CD4-positive, alpha-beta memory T cell (primary cell): ENCODE measurements at regions not wholly inside any gene's neighbourhood (a gene's known extent, or its start where the extent isn't known, plus 50 kb on each side); places are given as distances from the start of the nearest gene placed in this dataset.

Source experiments
- CTCF ChIA-PET: fragments of 350-600 bp; sonication (Branson Sonifier 250); formaldehyde crosslinking; loops from one replicate; lab custom pipeline; 2021; ENCODE audit warnings: inconsistent platforms; ENCODE audit not compliant: partially characterized antibody; lab: Charles Lee
- POLR2A ChIA-PET: fragments of 350-600 bp; sonication (Branson Sonifier 250); formaldehyde crosslinking; loops from one replicate; lab custom pipeline; 2021; ENCODE audit not compliant: partially characterized antibody; lab: Charles Lee
- DNase-seq, 5 donors: peaks; one replicate each; pipeline versions ENCODE4 v3.0.0 to v3.0.0-alpha.2; 2020 to 2022; ENCODE audit warnings: mixed read lengths in 1 of 5
- H3K27ac ChIP-seq: one replicate; pipeline ENCODE4 v1.7.0; 2013; ENCODE audit warnings: low read depth, low read length
- H3K27me3 ChIP-seq: 2 replicates; pipeline ENCODE4 v1.7.0; 2013; ENCODE audit warnings: mild to moderate bottlenecking, low read length, moderate library complexity; ENCODE audit not compliant: insufficient read depth
- H3K36me3 ChIP-seq: 2 replicates; pipeline ENCODE4 v1.7.0; 2013; ENCODE audit warnings: mild to moderate bottlenecking, low read length, moderate library complexity; ENCODE audit not compliant: insufficient read depth
- H3K4me1 ChIP-seq: 2 replicates; pipeline ENCODE4 v1.7.0; 2013; ENCODE audit warnings: mild to moderate bottlenecking, low read length, moderate library complexity; ENCODE audit not compliant: insufficient read depth
- H3K4me3 ChIP-seq, 2 donors: one replicate each; pipeline ENCODE4 v1.7.0; 2013; ENCODE audit warnings: low read length in 2 of 2, mild to moderate bottlenecking in 1 of 2
- H3K9me3 ChIP-seq, 2 donors: one replicate each; pipeline ENCODE4 v1.7.0; 2013; ENCODE audit warnings: low read length in 2 of 2, control low read depth in 1 of 2; ENCODE audit not compliant: control insufficient read depth in 1 of 2
- H3K27ac Mint-ChIP-seq, 7 donors: one replicate each; pipeline ENCODE4 v1.8.0; 2020 to 2021; ENCODE audit warnings: mixed read lengths in 7 of 7, mild to moderate bottlenecking in 6 of 7, inconsistent platforms in 3 of 7, moderate library complexity in 3 of 7
- H3K27me3 Mint-ChIP-seq, 2 donors: one replicate each; pipeline ENCODE4 v1.8.0; 2020 to 2021; ENCODE audit warnings: mixed read lengths in 2 of 2
- H3K36me3 Mint-ChIP-seq, 2 donors: one replicate each; pipeline ENCODE4 v1.8.0; 2020 to 2021; ENCODE audit warnings: mixed read lengths in 2 of 2, inconsistent platforms in 1 of 2, mild to moderate bottlenecking in 1 of 2
- H3K4me1 Mint-ChIP-seq, 4 donors: one replicate each; pipeline ENCODE4 v1.8.0; 2020 to 2021; ENCODE audit warnings: mixed read lengths in 4 of 4, mild to moderate bottlenecking in 1 of 4
- H3K4me3 Mint-ChIP-seq, 8 donors: one replicate each; pipeline ENCODE4 v1.8.0; 2020 to 2021; ENCODE audit warnings: mixed read lengths in 8 of 8, mild to moderate bottlenecking in 7 of 8, moderate library complexity in 6 of 8, inconsistent platforms in 3 of 8
- H3K9me3 Mint-ChIP-seq, 8 donors: one replicate each; pipeline ENCODE4 v1.8.0; 2020 to 2021; ENCODE audit warnings: mixed read lengths in 8 of 8, mild to moderate bottlenecking in 5 of 8, inconsistent platforms in 3 of 8, moderate library complexity in 1 of 8
- intact Hi-C: fragments of 100-400 bp; cut with micrococcal nuclease; formaldehyde crosslinking; loops from one replicate; pipeline ENCODE4 v1.15.1; 2023

- Histone ChIP-seq H3K9me3 (no peaks in the 10 kb centered on the region), H3K4me3 (no peak overlapping the region), H3K27ac (no peak overlapping the region), H3K36me3 (no peaks in the 10 kb centered on the region), H3K27me3 (no peaks in the 10 kb centered on the region), H3K4me1 (peaks cover 12% of the 10 kb centered on the region)
- intact Hi-C loops = no loop called here
- ChIA-PET POLR2A (no interaction called here), CTCF (no interaction called here)
- Mint-ChIP-seq H3K4me3 (no peak overlapping the region), H3K27me3 (peaks cover 1 to 4% of the 10 kb centered on the region in 2 donors), H3K36me3 (no peaks in the 10 kb centered on the region), H3K9me3 (no peaks in the 10 kb centered on the region), H3K27ac (no peak overlapping the region), H3K4me1 (peaks cover 3 to 14% (median 7%) of the 10 kb centered on the region in 4 donors)
- no peak for DNase-seq
These were observed 149.2 kb upstream of the LYZL2 start for GRCh38 chr10:30778769-30779168.

- no peaks in the 10 kb centered on the region for H3K36me3 ChIP-seq
- no peak overlapping the region for H3K27ac ChIP-seq
- DNase-seq = no peak
- Mint-ChIP-seq H3K9me3 (peaks cover 0 to 10% (median 6%) of the 10 kb centered on the region in 8 donors), H3K4me3 (no peak overlapping the region), H3K27me3 (peaks cover 1 to 4% of the 10 kb centered on the region in 2 donors), H3K27ac (no peak overlapping the region), H3K4me1 (no peaks in the 10 kb centered on the region), H3K36me3 (peaks cover 0 to 4% of the 10 kb centered on the region in 2 donors)
- H3K27me3 ChIP-seq = no peaks in the 10 kb centered on the region
- H3K4me1 ChIP-seq = no peaks in the 10 kb centered on the region
- POLR2A ChIA-PET = no interaction called here
- intact Hi-C loops = no loop called here
- CTCF ChIA-PET = interaction anchor here (1.1 to 1.6 kb wide), 2 partner anchors 24 to 994 kb away, joined by 3 to 4 read pairs; no protein-coding TSS in a partner anchor
- peaks cover 0 to 1% of the 10 kb centered on the region in 2 donors for H3K9me3 ChIP-seq
- H3K4me3 ChIP-seq = no peak overlapping the region
These were observed 146.4 kb upstream of the LYZL2 start for GRCh38 chr10:30775779-30776591.

- intact Hi-C loops = no loop called here
- Histone ChIP-seq H3K4me1 (no peaks in the 10 kb centered on the region), H3K4me3 (no peak overlapping the region), H3K27me3 (no peaks in the 10 kb centered on the region), H3K9me3 (peaks cover 0 to 12% of the 10 kb centered on the region in 2 donors), H3K27ac (no peak overlapping the region), H3K36me3 (no peaks in the 10 kb centered on the region)
- Mint-ChIP-seq H3K36me3 (peaks cover 0 to 4% of the 10 kb centered on the region in 2 donors), H3K27ac (no peak overlapping the region), H3K27me3 (peaks cover 1 to 4% of the 10 kb centered on the region in 2 donors), H3K9me3 (peaks cover 0 to 20% (median 13%) of the 10 kb centered on the region in 8 donors), H3K4me1 (no peaks in the 10 kb centered on the region), H3K4me3 (no peak overlapping the region)
- no peak for DNase-seq
- POLR2A ChIA-PET = no interaction called here
- CTCF ChIA-PET = no interaction called here
These were observed 144.7 kb upstream of the LYZL2 start for GRCh38 chr10:30774261-30774660.

GRCh38 chr10:30773501-30773900, 143.9 kb upstream of the LYZL2 start:
- Histone ChIP-seq H3K9me3 (peaks cover 0 to 12% of the 10 kb centered on the region in 2 donors), H3K27me3 (no peaks in the 10 kb centered on the region), H3K36me3 (no peaks in the 10 kb centered on the region), H3K4me3 (no peak overlapping the region), H3K4me1 (no peaks in the 10 kb centered on the region), H3K27ac (no peak overlapping the region)
- CTCF ChIA-PET = no interaction called here
- Mint-ChIP-seq H3K27ac (no peak overlapping the region), H3K9me3 (peaks cover 0 to 20% (median 14%) of the 10 kb centered on the region in 8 donors), H3K4me1 (no peaks in the 10 kb centered on the region), H3K27me3 (peaks cover 1 to 4% of the 10 kb centered on the region in 2 donors), H3K36me3 (peaks cover 0 to 4% of the 10 kb centered on the region in 2 donors), H3K4me3 (no peak overlapping the region)
- intact Hi-C loops = no loop called here
- no peak for DNase-seq
- POLR2A ChIA-PET = no interaction called here

- POLR2A ChIA-PET = no interaction called here
These were observed 141.3 kb upstream of the LYZL2 start for GRCh38 chr10:30770816-30771215.

GRCh38 chr10:30770229-30770628, 140.7 kb upstream of the LYZL2 start:
- H3K36me3 ChIP-seq = no peaks in the 10 kb centered on the region
- H3K4me3 ChIP-seq = no peak overlapping the region
- Mint-ChIP-seq H3K4me3 (no peak overlapping the region), H3K4me1 (no peaks in the 10 kb centered on the region), H3K9me3 (peaks cover 0 to 20% (median 15%) of the 10 kb centered on the region in 8 donors), H3K27ac (peak overlapping the region in 1 of 7 donors; percentile 69), H3K36me3 (peaks cover 0 to 4% of the 10 kb centered on the region in 2 donors), H3K27me3 (peaks cover 0 to 2% of the 10 kb centered on the region in 2 donors)
- intact Hi-C loops = no loop called here
- H3K9me3 ChIP-seq = peaks cover 0 to 12% of the 10 kb centered on the region in 2 donors
- H3K4me1 ChIP-seq = no peaks in the 10 kb centered on the region
- DNase-seq = no peak
- no peak overlapping the region for H3K27ac ChIP-seq
- CTCF ChIA-PET = interaction anchor here (2.3 kb wide), 1 partner anchor 18 kb away, joined by 8 read pairs; no protein-coding TSS in a partner anchor
- POLR2A ChIA-PET = no interaction called here
- no peaks in the 10 kb centered on the region for H3K27me3 ChIP-seq

More at GRCh38 chr10:30770816-30771215, 141.3 kb upstream of the LYZL2 start:
- Mint-ChIP-seq H3K27ac (no peak overlapping the region), H3K4me1 (no peaks in the 10 kb centered on the region), H3K4me3 (no peak overlapping the region), H3K27me3 (peaks cover 0 to 2% of the 10 kb centered on the region in 2 donors), H3K36me3 (peaks cover 0 to 4% of the 10 kb centered on the region in 2 donors), H3K9me3 (peaks cover 0 to 20% (median 15%) of the 10 kb centered on the region in 8 donors)
- Histone ChIP-seq H3K4me3 (no peak overlapping the region), H3K9me3 (peaks cover 0 to 12% of the 10 kb centered on the region in 2 donors), H3K4me1 (no peaks in the 10 kb centered on the region), H3K36me3 (no peaks in the 10 kb centered on the region), H3K27ac (no peak overlapping the region), H3K27me3 (no peaks in the 10 kb centered on the region)
- DNase-seq = no peak
- intact Hi-C loops = no loop called here
- CTCF ChIA-PET = interaction anchor here (2.3 kb wide), 1 partner anchor 19 kb away, joined by 8 read pairs; no protein-coding TSS in a partner anchor

GRCh38 chr10:30769361-30769760, 139.8 kb upstream of the LYZL2 start:
- no peaks in the 10 kb centered on the region for H3K36me3 ChIP-seq
- H3K4me3 Mint-ChIP-seq = no peak overlapping the region
- ChIA-PET CTCF (interaction anchor here (1.5 kb wide), 1 partner anchor 14 kb away, joined by 3 read pairs; no protein-coding TSS in a partner anchor), POLR2A (no interaction called here)
- peaks cover 0 to 12% of the 10 kb centered on the region in 2 donors for H3K9me3 ChIP-seq
- peaks cover 0 to 2% of the 10 kb centered on the region in 2 donors for H3K27me3 Mint-ChIP-seq
- peaks cover 0 to 20% (median 15%) of the 10 kb centered on the region in 8 donors for H3K9me3 Mint-ChIP-seq
- H3K4me3 ChIP-seq = no peak overlapping the region
- H3K36me3 Mint-ChIP-seq = peaks cover 0 to 4% of the 10 kb centered on the region in 2 donors
- H3K4me1 Mint-ChIP-seq = no peaks in the 10 kb centered on the region
- no peak overlapping the region for H3K27ac Mint-ChIP-seq
- DNase-seq = no peak
- H3K27me3 ChIP-seq = no peaks in the 10 kb centered on the region
- H3K4me1 ChIP-seq = no peaks in the 10 kb centered on the region
- intact Hi-C loops = no loop called here
- no peak overlapping the region for H3K27ac ChIP-seq
